HUES64 (cell line): ENCODE measurements at regions not wholly inside any gene's neighbourhood (a gene's known extent, or its start where the extent isn't known, plus 50 kb on each side); places are given as distances from the start of the nearest gene placed in this dataset.
"Not testable (repeated sequence)": the region's sequence is repeated elsewhere in the genome, so short reads cannot be mapped to it uniquely, and the experiment has no call there.

Source experiments
- H3K27ac ChIP-seq: 2 replicates; pipeline ENCODE4 v1.7.0; 2013; ENCODE audit warnings: low read depth, low read length, inconsistent platforms
- H3K27me3 ChIP-seq: 2 replicates; pipeline ENCODE4 v1.6.1; 2013; ENCODE audit warnings: mild to moderate bottlenecking, low read length; ENCODE audit not compliant: insufficient read depth
- H3K36me3 ChIP-seq: 2 replicates; pipeline ENCODE4 v1.6.1; 2013; ENCODE audit warnings: mild to moderate bottlenecking, low read length; ENCODE audit not compliant: insufficient read depth
- H3K4me1 ChIP-seq: 2 replicates; pipeline ENCODE4 v1.6.1; 2013; ENCODE audit warnings: mild to moderate bottlenecking, low read length, moderate library complexity; ENCODE audit not compliant: insufficient read depth
- H3K4me3 ChIP-seq: 2 replicates; pipeline ENCODE4 v1.5.1; 2013; ENCODE audit warnings: mild to moderate bottlenecking, low read length, moderate library complexity
- H3K9ac ChIP-seq: 2 replicates; pipeline ENCODE4 v1.6.1; 2013; ENCODE audit warnings: mild to moderate bottlenecking, low read depth, low read length
- H3K9me3 ChIP-seq: 2 replicates; pipeline ENCODE4 v1.6.1; 2013; ENCODE audit warnings: low read depth, low read length; ENCODE audit not compliant: insufficient read depth
- WGBS: fragments of 150-250, 120-280 bp; methylation state at CpG from one replicate; pipeline ENCODE4 v1.1.7; 2013; ENCODE audit warnings: missing lambda C conversion rate; 5-methylcytosine and 5-hydroxymethylcytosine counted together

GRCh38 chr4:177246641-177247584 lies 62.8 kb upstream of the NEIL3 start:
- H3K9ac ChIP-seq, result no peak overlapping the region
- no peak overlapping the region for H3K4me3 ChIP-seq
- 95% methylated on average over 9 of the region's 10 CpGs for WGBS
- no peaks in the 10 kb centered on the region for H3K9me3 ChIP-seq
- H3K27ac ChIP-seq, result no peak overlapping the region
- H3K27me3 ChIP-seq, result no peaks in the 10 kb centered on the region
- no peaks in the 10 kb centered on the region for H3K36me3 ChIP-seq
- H3K4me1 ChIP-seq, result no peaks in the 10 kb centered on the region

- WGBS, result 12% methylated on average over 12 of the region's 15 CpGs
- Histone ChIP-seq H3K27ac (no peak overlapping the region), H3K9me3 (no peaks in the 10 kb centered on the region), H3K4me3 (no peak overlapping the region), H3K27me3 (no peaks in the 10 kb centered on the region), H3K9ac (no peak overlapping the region), H3K36me3 (no peaks in the 10 kb centered on the region), H3K4me1 (no peaks in the 10 kb centered on the region)
These were observed 59.5 kb upstream of the NEIL3 start for GRCh38 chr4:177250056-177250696.

GRCh38 chr4:177251237-177251636 lies 58.4 kb upstream of the NEIL3 start:
- no peak overlapping the region for H3K9ac ChIP-seq
- 86% methylated on average over 7 of the region's 7 CpGs for WGBS
- H3K4me1 ChIP-seq, result no peaks in the 10 kb centered on the region
- H3K4me3 ChIP-seq, result no peak overlapping the region
- no peaks in the 10 kb centered on the region for H3K36me3 ChIP-seq
- H3K27ac ChIP-seq, result no peak overlapping the region
- H3K9me3 ChIP-seq, result no peaks in the 10 kb centered on the region
- H3K27me3 ChIP-seq, result no peaks in the 10 kb centered on the region

GRCh38 chr4:177255359-177255758 lies 54.3 kb upstream of the NEIL3 start:
- no peak overlapping the region for H3K4me3 ChIP-seq
- no peaks in the 10 kb centered on the region for H3K9me3 ChIP-seq
- H3K9ac ChIP-seq, result no peak overlapping the region
- no peak overlapping the region for H3K27ac ChIP-seq
- no peaks in the 10 kb centered on the region for H3K36me3 ChIP-seq
- 65% methylated on average over 2 of the region's 2 CpGs for WGBS
- H3K27me3 ChIP-seq, result no peaks in the 10 kb centered on the region
- no peaks in the 10 kb centered on the region for H3K4me1 ChIP-seq

DNA sequence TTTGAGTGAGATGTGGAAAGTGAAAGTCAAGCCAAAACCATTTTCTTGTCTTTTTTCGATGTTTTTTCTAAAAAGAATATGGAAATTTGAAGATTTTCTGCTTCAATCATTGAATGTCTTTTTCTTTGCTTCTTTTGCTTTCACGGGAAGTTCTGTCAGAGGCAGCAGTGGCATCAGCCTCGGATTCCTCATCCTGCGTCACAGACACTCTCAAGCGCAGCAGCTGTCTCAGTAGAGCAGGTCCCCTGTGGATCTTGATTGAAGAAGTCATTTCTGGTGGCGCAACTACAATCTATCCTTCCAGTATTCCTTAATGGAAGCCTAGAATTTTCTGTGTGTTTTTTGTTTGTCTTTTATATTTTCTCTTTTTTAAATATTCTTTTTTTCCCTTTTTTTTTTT lies 52.7 kb upstream of the NEIL3 start:
- Histone ChIP-seq H3K4me1 (no peaks in the 10 kb centered on the region), H3K9me3 (no peaks in the 10 kb centered on the region), H3K9ac (no peak overlapping the region), H3K27me3 (no peaks in the 10 kb centered on the region), H3K36me3 (no peaks in the 10 kb centered on the region), H3K4me3 (no peak overlapping the region), H3K27ac (no peak overlapping the region)
- 82% methylated on average over 5 of the region's 6 CpGs for WGBS

DNA sequence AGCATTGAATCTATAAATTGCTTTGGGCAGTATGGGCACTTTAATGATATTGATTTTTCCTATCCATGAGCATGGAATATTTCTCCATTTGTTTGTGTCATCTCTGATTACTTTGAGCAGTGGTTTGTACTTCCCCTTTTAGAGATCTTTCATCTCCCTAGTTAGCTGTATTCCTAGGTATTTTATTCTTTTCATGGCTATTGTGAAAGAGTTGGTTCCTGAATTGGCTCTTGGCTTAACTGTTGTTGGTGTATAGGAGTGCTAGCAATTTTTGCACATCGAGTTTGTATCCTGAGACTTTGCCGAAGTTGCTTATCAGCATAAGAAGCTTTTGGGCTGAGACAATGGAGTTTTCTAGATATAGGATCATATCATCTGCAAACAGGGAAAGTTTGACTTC lies 50.2 kb upstream of the NEIL3 start:
- not testable (repeated sequence) for H3K27me3 ChIP-seq, H3K9ac ChIP-seq, H3K36me3 ChIP-seq, H3K4me3 ChIP-seq, H3K27ac ChIP-seq, H3K9me3 ChIP-seq, H3K4me1 ChIP-seq
- WGBS, result 93% methylated on average over 2 of the region's 2 CpGs
